AG09309 (cell line): ENCODE measurements at regions not wholly inside any gene's neighbourhood (a gene's known extent, or its start where the extent isn't known, plus 50 kb on each side); places are given as distances from the start of the nearest gene placed in this dataset.

Source experiments
- DNase-seq: peaks from one replicate; pipeline ENCODE4 v3.0.0-alpha.2; 2010; ENCODE audit warnings: low read depth
- H3K4me3 ChIP-seq: 2 replicates; pipeline ENCODE4 v1.5.1; 2011; ENCODE audit warnings: mild to moderate bottlenecking, low read depth, low read length, moderate library complexity; ENCODE audit not compliant: control insufficient read depth
- TF ChIP-seq, protein P1 (sequence below): IDR thresholded peaks from 2 replicates; pipeline ENCODE4 v1.5.1; 2011; ENCODE audit warnings: mild to moderate bottlenecking, low read depth, low read length, inconsistent platforms; ENCODE audit not compliant: insufficient read depth, control insufficient read depth; ENCODE audit errors: missing control alignments

GRCh38 chr18:41744421-41745030, 210.5 kb upstream of the PIK3C3 start:
- DNase-seq = no peak
- no peak overlapping the region for H3K4me3 ChIP-seq
- TF ChIP-seq, protein P1, sequence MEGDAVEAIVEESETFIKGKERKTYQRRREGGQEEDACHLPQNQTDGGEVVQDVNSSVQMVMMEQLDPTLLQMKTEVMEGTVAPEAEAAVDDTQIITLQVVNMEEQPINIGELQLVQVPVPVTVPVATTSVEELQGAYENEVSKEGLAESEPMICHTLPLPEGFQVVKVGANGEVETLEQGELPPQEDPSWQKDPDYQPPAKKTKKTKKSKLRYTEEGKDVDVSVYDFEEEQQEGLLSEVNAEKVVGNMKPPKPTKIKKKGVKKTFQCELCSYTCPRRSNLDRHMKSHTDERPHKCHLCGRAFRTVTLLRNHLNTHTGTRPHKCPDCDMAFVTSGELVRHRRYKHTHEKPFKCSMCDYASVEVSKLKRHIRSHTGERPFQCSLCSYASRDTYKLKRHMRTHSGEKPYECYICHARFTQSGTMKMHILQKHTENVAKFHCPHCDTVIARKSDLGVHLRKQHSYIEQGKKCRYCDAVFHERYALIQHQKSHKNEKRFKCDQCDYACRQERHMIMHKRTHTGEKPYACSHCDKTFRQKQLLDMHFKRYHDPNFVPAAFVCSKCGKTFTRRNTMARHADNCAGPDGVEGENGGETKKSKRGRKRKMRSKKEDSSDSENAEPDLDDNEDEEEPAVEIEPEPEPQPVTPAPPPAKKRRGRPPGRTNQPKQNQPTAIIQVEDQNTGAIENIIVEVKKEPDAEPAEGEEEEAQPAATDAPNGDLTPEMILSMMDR = no peak

GRCh38 chr18:41737218-41737617, 217.8 kb upstream of the PIK3C3 start:
- TF ChIP-seq, protein P1 = no peak
- no peak for DNase-seq
- H3K4me3 ChIP-seq = no peak overlapping the region

- TF ChIP-seq, protein P1 = no peak
- H3K4me3 ChIP-seq = no peak overlapping the region
- no peak for DNase-seq
These were observed 220.1 kb upstream of the PIK3C3 start for GRCh38 chr18:41734917-41735316.

GRCh38 chr18:41732356-41732755, 222.7 kb upstream of the PIK3C3 start:
- no peak for DNase-seq
- H3K4me3 ChIP-seq = no peak overlapping the region
- TF ChIP-seq, protein P1 = no peak

DNA sequence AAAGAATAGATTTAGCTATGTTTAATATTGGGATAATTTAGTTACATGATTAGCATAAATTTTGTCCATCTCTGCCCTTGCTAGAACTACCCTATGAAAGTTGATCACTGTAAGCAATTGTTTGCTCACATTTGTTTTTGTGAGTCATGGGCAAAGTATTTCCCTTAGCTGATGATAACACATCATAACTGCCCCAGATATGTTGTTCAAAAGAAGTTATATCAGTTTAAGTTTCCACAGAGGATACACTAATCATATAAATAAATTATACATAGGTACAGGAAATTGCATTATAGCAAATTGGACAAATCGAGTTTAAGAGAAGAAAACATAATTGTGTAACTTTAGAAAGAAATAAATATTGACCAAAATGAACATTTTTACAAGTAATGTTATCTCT, 223.2 kb upstream of the PIK3C3 start:
- TF ChIP-seq, protein P1 = no peak
- no peak for DNase-seq
- no peak overlapping the region for H3K4me3 ChIP-seq

- TF ChIP-seq, protein P1 = no peak
- H3K4me3 ChIP-seq = no peak overlapping the region
- no peak for DNase-seq
These were observed 230.8 kb upstream of the PIK3C3 start for GRCh38 chr18:41724195-41724594.

DNA sequence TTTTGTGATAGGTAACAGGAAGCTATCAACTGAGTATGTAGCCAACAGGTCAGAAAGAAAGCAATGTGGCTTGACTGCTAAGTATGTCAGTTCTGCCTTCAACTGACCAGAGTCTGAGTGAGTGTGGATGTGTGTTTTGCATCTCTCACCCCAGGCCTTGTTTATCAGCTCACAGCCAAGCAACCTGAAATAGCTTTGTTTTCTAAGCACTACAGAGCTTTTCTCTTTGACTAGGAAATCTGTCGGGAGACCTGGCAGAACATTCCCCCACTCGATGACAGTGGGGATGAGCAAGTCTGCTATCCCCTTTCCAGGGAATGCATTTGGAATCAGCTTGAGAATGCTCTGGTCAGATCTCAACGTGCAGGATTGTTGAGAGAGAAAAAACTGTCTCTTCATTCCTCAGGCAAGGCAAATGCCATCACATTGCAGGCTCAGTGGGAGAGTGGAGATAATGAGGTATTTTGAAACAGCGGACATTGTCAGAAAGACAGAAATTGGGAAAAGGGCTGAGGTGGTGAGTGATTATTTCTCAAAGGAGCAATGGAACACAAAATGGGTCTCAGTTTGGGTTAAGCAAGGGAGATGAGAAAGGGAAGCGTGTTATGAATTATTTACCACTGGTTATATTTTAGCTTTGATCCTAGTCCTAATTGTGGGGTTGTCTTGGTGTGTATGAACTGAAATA, 233.8 kb upstream of the PIK3C3 start:
- TF ChIP-seq, protein P1 = no peak
- H3K4me3 ChIP-seq = no peak overlapping the region
- DNase-seq = no peak
